CD14-positive monocyte (primary cell): ENCODE measurements at regions not wholly inside any gene's neighbourhood (a gene's known extent, or its start where the extent isn't known, plus 50 kb on each side); places are given as distances from the start of the nearest gene placed in this dataset.

Experiments used
- DNase-seq, 3 donors: peaks; one replicate each; pipeline ENCODE4 v3.0.0-alpha.2; 2011 to 2022
- H2AFZ ChIP-seq: 2 replicates; pipeline ENCODE4 v1.6.0; 2012; ENCODE audit warnings: mild to moderate bottlenecking, low read depth, low read length, inconsistent platforms; ENCODE audit not compliant: insufficient read depth, poor library complexity, severe bottlenecking
- H3K27ac ChIP-seq, 2 donors: 1 replicate in 1 of 2; 2 replicates in 1 of 2; pipeline ENCODE4 v1.5.1; 2012 to 2013; ENCODE audit warnings: low read length in 2 of 2, control low read depth in 1 of 2, inconsistent platforms in 1 of 2, low read depth in 1 of 2, mild to moderate bottlenecking in 1 of 2
- H3K27me3 ChIP-seq, 2 donors: one replicate each; pipeline versions ENCODE4 v1.6.0 to v1.6.1; 2011 to 2013; ENCODE audit warnings: low read length in 2 of 2; ENCODE audit not compliant: control insufficient read depth in 2 of 2, insufficient read depth in 2 of 2
- H3K36me3 ChIP-seq, 2 donors: replicated peaks in 1 of 2; 1 replicate in 1 of 2; 2 replicates in 1 of 2; pipeline versions ENCODE4 v1.5.1 to v1.6.1; 2012 to 2013; ENCODE audit warnings: low read length in 2 of 2, control low read depth in 1 of 2, inconsistent platforms in 1 of 2, mild to moderate bottlenecking in 1 of 2; ENCODE audit not compliant: insufficient read depth in 2 of 2, control insufficient read depth in 1 of 2
- H3K4me1 ChIP-seq, 2 donors: 1 replicate in 1 of 2; 2 replicates in 1 of 2; pipeline versions ENCODE4 v1.5.1 to v1.6.1; 2012 to 2013; ENCODE audit warnings: low read length in 2 of 2, control low read depth in 1 of 2, inconsistent platforms in 1 of 2, mild to moderate bottlenecking in 1 of 2, moderate library complexity in 1 of 2; ENCODE audit not compliant: insufficient read depth in 2 of 2, control insufficient read depth in 1 of 2
- H3K4me2 ChIP-seq: replicated peaks from 2 replicates; pipeline ENCODE3; 2012; ENCODE audit warnings: low read length, moderate library complexity, mild to moderate bottlenecking; ENCODE audit not compliant: poor library complexity, severe bottlenecking; ENCODE audit errors: extremely low read depth
- H3K4me3 ChIP-seq, 3 experiments: fragments of 200-600 bp in 1 of 3; sonication (generic) in 1 of 3; replicated peaks in 1 of 3; 1 replicate in 2 of 3; 2 replicates in 1 of 3; pipeline ENCODE4 v1.5.1; 2011 to 2013; ENCODE audit warnings: low read length in 3 of 3, mild to moderate bottlenecking in 3 of 3, control low read depth in 2 of 3, low read depth in 2 of 3, inconsistent platforms in 1 of 3, moderate library complexity in 1 of 3
- H3K79me2 ChIP-seq: 2 replicates; pipeline ENCODE4 v1.6.0; 2012; ENCODE audit warnings: mild to moderate bottlenecking, control low read depth, inconsistent platforms, low read length, moderate library complexity; ENCODE audit not compliant: insufficient read depth
- H3K9ac ChIP-seq: 2 replicates; pipeline ENCODE4 v1.6.0; 2017; ENCODE audit warnings: low read length, mild to moderate bottlenecking; ENCODE audit not compliant: insufficient read depth, poor library complexity, severe bottlenecking
- H3K9me3 ChIP-seq, 2 donors: replicated peaks in 1 of 2; 1 replicate in 1 of 2; 2 replicates in 1 of 2; pipeline versions ENCODE4 v1.5.1 to v1.6.1; 2012 to 2013; ENCODE audit warnings: low read length in 2 of 2, control low read depth in 1 of 2; ENCODE audit not compliant: control insufficient read depth in 1 of 2, insufficient read depth in 1 of 2
- H4K20me1 ChIP-seq: 2 replicates; pipeline ENCODE4 v1.6.0; 2012; ENCODE audit warnings: mild to moderate bottlenecking, low read length, control low read depth, moderate library complexity; ENCODE audit not compliant: insufficient read depth
- H3K27ac Mint-ChIP-seq, 7 donors: one replicate each; pipeline ENCODE4 v1.8.0; 2020; ENCODE audit warnings: mild to moderate bottlenecking in 7 of 7, mixed read lengths in 7 of 7, moderate library complexity in 6 of 7, inconsistent platforms in 2 of 7
- H3K27me3 Mint-ChIP-seq, 3 donors: one replicate each; pipeline ENCODE4 v1.8.0; 2021 to 2022; ENCODE audit warnings: low read depth in 3 of 3, mild to moderate bottlenecking in 3 of 3, mixed read lengths in 3 of 3, moderate library complexity in 3 of 3, inconsistent platforms in 1 of 3
- H3K36me3 Mint-ChIP-seq, 2 donors: one replicate each; pipeline ENCODE4 v1.8.0; 2020; ENCODE audit warnings: mixed read lengths in 2 of 2, inconsistent platforms in 1 of 2, mild to moderate bottlenecking in 1 of 2
- H3K4me1 Mint-ChIP-seq: one replicate; pipeline ENCODE4 v1.8.0; 2020; ENCODE audit warnings: mild to moderate bottlenecking, mixed read lengths
- H3K4me3 Mint-ChIP-seq, 2 donors: one replicate each; pipeline ENCODE4 v1.8.0; 2020; ENCODE audit warnings: mild to moderate bottlenecking in 2 of 2, mixed read lengths in 2 of 2, moderate library complexity in 1 of 2
- H3K9me3 Mint-ChIP-seq, 7 donors: one replicate each; pipeline ENCODE4 v1.8.0; 2020 to 2022; ENCODE audit warnings: mixed read lengths in 7 of 7, mild to moderate bottlenecking in 6 of 7, moderate library complexity in 6 of 7, inconsistent platforms in 2 of 7
- WGBS: methylation state at CpG from one replicate; pipeline ENCODE4 v1.1.5; 2013; ENCODE audit warnings: missing lambda C conversion rate; ENCODE audit not compliant: insufficient coverage; 5-methylcytosine and 5-hydroxymethylcytosine counted together
- intact Hi-C, 2 donors: fragments of 100-400 bp; cut with micrococcal nuclease; formaldehyde crosslinking; loops; one replicate each; pipeline versions ENCODE4 v1.15.0 to v1.15.1; 2023
- TF ChIP-seq, protein P1 (sequence below): fragments of 200-600 bp; IDR thresholded peaks from one replicate; pipeline ENCODE4 v1.8.0; 2022; ENCODE audit warnings: antibody characterized with exemption, mild to moderate bottlenecking

DNA sequence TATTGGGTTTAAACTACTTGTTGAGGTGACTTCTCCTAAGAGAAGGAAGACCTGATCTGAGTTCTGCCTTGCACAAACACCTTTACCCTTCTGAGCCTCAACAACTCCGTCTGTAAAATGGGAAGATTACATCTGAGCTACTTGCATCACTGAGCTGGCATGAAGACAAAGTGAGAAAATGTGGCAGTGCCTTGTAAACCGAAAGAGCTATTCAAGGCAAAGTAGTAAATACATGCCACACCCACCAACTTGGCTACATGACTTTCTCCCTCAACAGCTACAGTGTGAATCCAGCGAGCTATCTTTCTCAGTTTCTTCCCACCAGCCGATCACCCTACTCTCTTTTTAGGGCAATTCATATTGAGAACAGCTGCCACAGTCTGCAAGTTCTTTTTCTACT, 148.3 kb downstream of the FOXB1 start:
- no peak overlapping the region for H3K9ac ChIP-seq
- Mint-ChIP-seq H3K27ac (no peak overlapping the region), H3K27me3 (peaks cover 0 to 7% (median 0%) of the 10 kb centered on the region in 3 donors), H3K36me3 (no peaks in the 10 kb centered on the region), H3K4me1 (no peaks in the 10 kb centered on the region), H3K9me3 (no peaks in the 10 kb centered on the region), H3K4me3 (no peak overlapping the region)
- DNase-seq, result no peak
- H3K4me2 ChIP-seq, result no peak overlapping the region
- no peaks in the 10 kb centered on the region for H3K36me3 ChIP-seq
- no peaks in the 10 kb centered on the region for H3K79me2 ChIP-seq
- no peaks in the 10 kb centered on the region for H3K4me1 ChIP-seq
- H4K20me1 ChIP-seq, result no peaks in the 10 kb centered on the region
- 91% methylated on average over 3 of the region's 4 CpGs for WGBS
- H3K9me3 ChIP-seq, result no peaks in the 10 kb centered on the region
- intact Hi-C loops, result no loop called here
- H3K27me3 ChIP-seq, result peaks cover 0 to 4% of the 10 kb centered on the region in 2 donors
- no peak overlapping the region for H3K4me3 ChIP-seq
- no peak overlapping the region for H3K27ac ChIP-seq
- H2AFZ ChIP-seq, result no peak overlapping the region
- TF ChIP-seq, protein P1, sequence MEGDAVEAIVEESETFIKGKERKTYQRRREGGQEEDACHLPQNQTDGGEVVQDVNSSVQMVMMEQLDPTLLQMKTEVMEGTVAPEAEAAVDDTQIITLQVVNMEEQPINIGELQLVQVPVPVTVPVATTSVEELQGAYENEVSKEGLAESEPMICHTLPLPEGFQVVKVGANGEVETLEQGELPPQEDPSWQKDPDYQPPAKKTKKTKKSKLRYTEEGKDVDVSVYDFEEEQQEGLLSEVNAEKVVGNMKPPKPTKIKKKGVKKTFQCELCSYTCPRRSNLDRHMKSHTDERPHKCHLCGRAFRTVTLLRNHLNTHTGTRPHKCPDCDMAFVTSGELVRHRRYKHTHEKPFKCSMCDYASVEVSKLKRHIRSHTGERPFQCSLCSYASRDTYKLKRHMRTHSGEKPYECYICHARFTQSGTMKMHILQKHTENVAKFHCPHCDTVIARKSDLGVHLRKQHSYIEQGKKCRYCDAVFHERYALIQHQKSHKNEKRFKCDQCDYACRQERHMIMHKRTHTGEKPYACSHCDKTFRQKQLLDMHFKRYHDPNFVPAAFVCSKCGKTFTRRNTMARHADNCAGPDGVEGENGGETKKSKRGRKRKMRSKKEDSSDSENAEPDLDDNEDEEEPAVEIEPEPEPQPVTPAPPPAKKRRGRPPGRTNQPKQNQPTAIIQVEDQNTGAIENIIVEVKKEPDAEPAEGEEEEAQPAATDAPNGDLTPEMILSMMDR, result no peak

DNA sequence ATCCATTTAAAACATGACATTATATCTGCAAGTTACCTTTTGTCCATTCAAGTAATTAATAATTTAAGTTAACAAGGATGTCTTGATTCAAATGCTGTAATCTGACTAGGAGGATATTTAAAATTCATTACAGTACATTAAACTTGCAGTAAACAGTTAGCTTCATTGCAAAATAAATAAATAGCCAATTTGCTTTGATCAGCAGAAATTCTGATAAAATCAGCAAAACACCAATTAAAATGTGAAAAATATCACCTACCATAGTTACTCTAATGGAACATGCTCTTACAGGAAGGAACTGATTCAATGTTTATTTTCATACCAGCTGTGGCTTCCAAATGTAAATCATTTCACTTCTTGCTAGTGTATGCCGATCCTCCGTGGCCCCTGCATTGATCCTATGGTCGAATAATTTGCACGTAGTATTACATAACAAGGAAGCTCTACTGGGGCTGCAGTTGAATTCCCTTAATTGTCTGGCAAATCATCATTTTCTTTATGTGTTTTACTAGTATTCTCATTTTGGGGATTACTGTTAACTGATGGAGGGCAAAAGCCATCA, 150.7 kb downstream of the FOXB1 start:
- H3K4me2 ChIP-seq, result no peak overlapping the region
- 42% methylated on average over 2 of the region's 4 CpGs for WGBS
- H3K27me3 ChIP-seq, result peaks cover 0 to 4% of the 10 kb centered on the region in 2 donors
- Mint-ChIP-seq H3K36me3 (no peaks in the 10 kb centered on the region), H3K9me3 (no peaks in the 10 kb centered on the region), H3K27me3 (peaks cover 3 to 11% (median 4%) of the 10 kb centered on the region in 3 donors), H3K4me3 (no peak overlapping the region), H3K4me1 (no peaks in the 10 kb centered on the region), H3K27ac (no peak overlapping the region)
- no peaks in the 10 kb centered on the region for H3K9me3 ChIP-seq
- H3K27ac ChIP-seq, result no peak overlapping the region
- H2AFZ ChIP-seq, result no peak overlapping the region
- H4K20me1 ChIP-seq, result no peaks in the 10 kb centered on the region
- no peak for DNase-seq
- TF ChIP-seq, protein P1, result no peak
- intact Hi-C loops, result no loop called here
- no peaks in the 10 kb centered on the region for H3K79me2 ChIP-seq
- H3K4me3 ChIP-seq, result no peak overlapping the region
- H3K36me3 ChIP-seq, result no peaks in the 10 kb centered on the region
- H3K4me1 ChIP-seq, result no peaks in the 10 kb centered on the region
- no peak overlapping the region for H3K9ac ChIP-seq
